ENCODE measurements at regions not wholly inside any gene's neighbourhood (a gene's known extent, or its start where the extent isn't known, plus 50 kb on each side); places are given as distances from the start of the nearest gene placed in this dataset.

DNA sequence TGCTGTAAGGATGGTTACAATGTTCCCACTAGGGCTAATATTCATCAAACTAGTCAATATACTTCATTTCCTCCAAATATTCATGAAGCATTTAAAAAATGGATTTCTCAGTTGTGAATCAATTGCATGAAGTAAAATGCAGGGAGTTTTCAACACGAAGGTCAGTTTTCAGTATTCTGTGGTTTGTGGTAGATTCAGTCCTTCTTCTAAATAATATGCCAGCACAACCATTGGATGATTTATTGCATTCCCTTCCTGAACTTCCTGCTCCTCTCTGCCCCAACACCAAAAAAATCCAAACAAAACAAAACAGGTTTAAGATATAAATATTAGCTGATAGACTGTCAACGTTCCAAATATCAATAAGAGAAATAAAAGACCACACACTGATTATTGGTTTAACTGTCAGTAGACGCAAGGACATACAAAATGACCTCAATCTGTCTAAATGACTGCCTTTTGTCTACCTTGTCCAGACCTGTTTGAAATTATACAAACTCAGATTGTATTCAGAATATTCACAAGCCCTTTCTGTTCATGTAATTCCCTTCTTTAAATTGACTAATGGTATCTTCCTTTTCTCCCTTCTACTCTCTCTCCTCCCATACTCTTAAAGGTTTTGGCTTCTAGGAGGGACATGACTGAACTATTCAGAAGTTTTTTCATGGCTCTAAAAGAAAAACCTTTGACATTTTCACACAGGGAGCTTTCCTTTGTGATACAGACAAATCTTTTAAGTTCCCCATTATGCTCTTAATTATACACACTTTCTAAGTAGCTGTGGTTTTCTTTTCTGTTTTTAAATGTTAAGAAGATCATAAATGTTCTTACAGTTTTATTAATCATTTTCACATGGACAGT lies 92.6 kb upstream of the STT3B start:
- DNase-seq: no peak

DNA sequence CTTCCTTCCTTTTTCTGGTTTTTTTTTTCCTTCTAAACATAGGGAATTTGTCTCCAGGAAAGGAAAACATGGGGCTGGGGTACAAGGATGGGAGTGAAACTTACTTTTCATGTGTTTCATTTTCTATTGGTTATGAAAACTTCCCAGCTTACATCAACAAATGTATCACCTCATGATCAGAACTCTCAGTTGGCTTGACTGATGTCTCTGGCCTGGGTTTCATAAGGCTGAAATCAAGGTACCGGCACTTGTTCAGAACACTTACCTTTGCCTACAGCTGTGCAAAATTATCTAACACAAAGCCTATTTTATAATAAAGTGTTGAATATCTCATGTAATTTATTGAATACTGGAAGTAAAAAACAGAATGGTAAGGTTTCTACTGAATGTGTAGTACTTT lies 91.8 kb upstream of the STT3B start:
- DNase-seq: no peak

DNA sequence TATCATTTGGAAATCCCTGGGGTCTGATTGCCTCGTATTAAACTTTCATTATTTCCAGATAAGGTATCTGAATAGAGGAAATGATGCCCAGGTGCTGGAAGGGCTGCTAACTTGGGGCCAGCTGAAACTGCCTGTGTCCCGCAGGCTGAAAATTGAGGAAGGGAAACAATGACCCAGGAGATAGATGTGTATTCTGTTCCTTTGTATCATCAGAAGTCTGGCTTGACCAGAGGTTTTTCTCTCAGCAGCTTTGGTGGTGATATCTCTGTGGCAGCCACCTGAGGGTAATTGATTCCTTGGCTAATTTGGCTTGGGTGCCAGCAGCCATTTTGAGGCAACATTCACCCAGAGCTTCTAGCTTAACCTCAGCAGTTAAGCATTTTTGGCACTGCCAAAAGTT lies 90.0 kb upstream of the STT3B start:
- DNase-seq: no peak

GRCh38 chr3:31444220-31445142 lies 88.2 kb upstream of the STT3B start:
- DNase-seq: no peak

- DNase-seq: no peak
Measured at GRCh38 chr3:31445701-31446100, 87.0 kb upstream of the STT3B start.

- DNase-seq: no peak
Measured at GRCh38 chr3:31448035-31448881, 84.5 kb upstream of the STT3B start.

DNA sequence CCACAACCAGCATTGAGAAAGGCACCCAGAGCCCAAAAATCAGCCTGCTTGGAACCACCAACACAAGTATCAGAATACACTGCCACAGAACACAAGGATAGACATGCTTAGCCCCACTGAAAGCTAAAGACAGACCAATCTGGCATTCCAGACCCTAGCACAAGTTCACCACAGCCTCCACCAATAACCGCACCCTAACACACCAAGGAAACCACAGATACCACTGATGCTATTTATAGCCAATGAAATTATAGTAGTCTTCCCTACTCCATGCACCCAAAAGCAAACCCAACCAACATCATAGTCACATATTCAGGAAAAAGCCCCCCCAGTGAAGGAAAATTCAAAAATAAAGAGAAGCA lies 83.9 kb upstream of the STT3B start:
- no peak for DNase-seq

- DNase-seq: no peak
Measured at GRCh38 chr3:31449318-31449717, 83.4 kb upstream of the STT3B start.

- no peak for DNase-seq
Measured at GRCh38 chr3:31450345-31450744, 82.4 kb upstream of the STT3B start.

DNA sequence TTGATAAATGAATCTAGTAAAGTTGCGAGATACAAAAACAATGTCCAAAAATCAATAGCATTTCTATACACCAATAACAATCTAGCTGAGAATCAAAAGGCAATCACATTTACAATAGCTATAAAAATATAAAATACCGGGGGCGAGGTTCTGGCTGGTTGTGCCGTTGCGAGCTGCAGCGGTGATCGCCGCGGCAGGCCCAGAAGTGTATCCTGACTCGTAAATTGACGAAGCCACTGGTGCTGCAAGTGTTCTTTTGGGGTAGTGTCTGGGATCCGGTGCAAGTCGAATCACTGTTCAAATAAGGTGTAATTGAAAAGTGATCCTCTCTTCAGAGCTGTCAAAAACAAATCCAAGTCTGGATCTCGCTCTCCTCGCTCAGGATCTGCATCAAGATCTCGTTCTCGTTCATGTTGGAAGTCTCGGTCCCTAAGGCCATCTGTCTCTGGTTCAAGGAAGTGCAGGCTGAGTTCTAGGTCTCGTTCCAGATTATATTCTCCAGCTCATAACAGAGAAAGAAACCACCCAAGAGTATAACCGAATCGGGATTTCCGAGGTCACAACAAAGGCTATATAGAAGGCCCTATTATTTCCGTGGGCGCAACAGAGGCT lies 80.1 kb upstream of the STT3B start:
- no peak for DNase-seq

DNA sequence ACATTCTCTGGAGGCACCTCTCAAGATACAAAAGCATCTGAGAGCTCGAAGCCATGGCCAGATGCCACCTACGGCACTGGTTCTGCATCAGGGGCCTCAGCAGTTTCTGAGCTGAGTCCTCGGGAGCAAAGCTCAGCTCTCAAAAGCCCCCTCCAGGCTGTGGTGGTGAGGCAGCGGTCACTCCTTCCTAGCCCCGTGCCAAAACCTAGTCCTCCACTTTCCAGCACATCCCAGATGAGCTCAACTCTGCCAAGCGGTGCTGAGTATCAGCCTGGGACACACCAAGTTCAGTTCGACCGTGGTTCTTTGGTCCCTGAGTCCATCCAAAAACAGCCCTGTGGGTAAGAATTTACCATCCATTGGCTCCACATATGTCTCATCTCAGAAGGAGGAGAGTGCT lies 79.3 kb upstream of the STT3B start:
- no peak for DNase-seq

- DNase-seq: no peak
Measured at GRCh38 chr3:31455524-31455923, 77.2 kb upstream of the STT3B start.

- DNase-seq: no peak
Measured at GRCh38 chr3:31456373-31456772, 76.4 kb upstream of the STT3B start.

GRCh38 chr3:31461426-31461825 lies 71.3 kb upstream of the STT3B start:
- no peak for DNase-seq

DNA sequence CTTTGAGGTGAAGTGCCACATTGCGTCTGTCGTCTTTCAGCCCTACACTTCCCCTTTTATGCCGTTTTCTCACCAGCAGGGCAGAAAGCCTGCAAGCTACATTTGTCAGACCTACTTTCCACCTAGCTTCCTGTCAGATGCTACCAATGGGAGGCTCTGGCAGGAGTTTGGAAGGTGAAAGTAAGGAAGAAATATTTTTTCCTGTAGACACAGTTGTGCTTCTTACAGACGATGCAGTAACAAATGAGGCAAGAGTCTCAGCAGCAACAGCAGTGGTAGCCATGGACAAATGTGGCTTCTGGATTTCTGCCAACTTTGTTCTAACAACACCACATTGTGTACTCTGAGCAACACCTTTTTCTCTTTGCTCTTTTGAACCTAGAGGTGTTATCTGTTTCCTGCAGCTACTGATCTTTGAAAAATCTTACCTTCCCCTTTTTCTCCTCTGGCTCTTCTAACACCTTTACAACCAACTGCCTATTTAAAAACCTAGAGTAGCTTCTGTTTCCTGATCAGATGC lies 70.6 kb upstream of the STT3B start:
- peak; percentile 24 for DNase-seq

GRCh38 chr3:31465999-31466398 lies 66.7 kb upstream of the STT3B start:
- DNase-seq: no peak

DNA sequence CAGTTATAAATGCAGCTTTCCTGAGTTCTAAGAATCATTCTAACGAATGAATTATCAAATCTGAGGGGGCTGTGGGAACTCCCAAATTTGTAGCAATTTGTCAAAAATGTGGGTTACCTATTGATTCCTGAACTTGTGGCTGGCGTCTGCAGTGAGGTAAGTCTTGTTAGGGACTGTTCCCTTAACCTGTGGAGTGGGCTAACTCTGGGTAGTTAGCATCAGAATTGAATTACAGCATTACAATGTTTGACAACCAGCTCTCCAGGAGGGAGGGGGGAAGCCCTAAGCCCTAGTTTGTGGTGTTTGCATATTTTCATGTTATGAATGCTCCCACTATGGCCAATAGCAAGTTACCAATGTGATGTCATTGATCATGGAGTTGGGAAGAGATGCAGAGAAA lies 65.9 kb upstream of the STT3B start:
- DNase-seq: no peak

DNA sequence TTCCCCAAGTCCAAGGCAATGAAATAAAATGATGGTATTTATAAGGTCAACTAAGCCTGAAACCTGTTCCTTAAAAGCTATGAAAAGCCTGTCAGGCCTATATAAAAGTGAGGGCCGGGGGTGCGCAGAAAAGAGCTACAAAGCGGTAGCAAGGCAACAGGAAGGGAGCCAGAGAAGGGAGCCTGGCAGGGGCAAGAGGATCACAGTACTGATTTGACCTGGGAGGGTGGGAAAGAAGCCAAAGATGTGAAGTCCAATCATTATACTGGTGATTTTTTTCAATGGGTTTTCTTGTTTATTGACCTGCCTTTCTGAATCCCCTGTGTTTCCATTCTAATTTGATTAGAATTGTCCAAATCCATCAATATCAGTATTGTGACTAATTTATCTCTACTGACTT lies 64.3 kb upstream of the STT3B start:
- no peak for DNase-seq

GRCh38 chr3:31469385-31469784 lies 63.3 kb upstream of the STT3B start:
- no peak for DNase-seq

- DNase-seq: no peak
Measured at GRCh38 chr3:31472479-31473390, 60.0 kb upstream of the STT3B start.

- no peak for DNase-seq
Measured at GRCh38 chr3:31476209-31476608, 56.5 kb upstream of the STT3B start.

Data from activated CD8-positive, alpha-beta memory T cell treated with anti-CD3 and anti-CD28 coated beads, Interleukin-2, amount 50 U/mL, for 4 hours (primary cell).